CD4-positive, alpha-beta T cell treated with Interleukin-12 subunit alpha and Interleukin-12 subunit beta, for 1 hour (primary cell): ENCODE measurements at regions not wholly inside any gene's neighbourhood (a gene's known extent, or its start where the extent isn't known, plus 50 kb on each side); places are given as distances from the start of the nearest gene placed in this dataset.
"Not testable (repeated sequence)": the region's sequence is repeated elsewhere in the genome, so short reads cannot be mapped to it uniquely, and the experiment has no call there.

Experiments used
- DNase-seq: peaks from one replicate; pipeline ENCODE4 v3.0.0-alpha.2; 2020

DNA sequence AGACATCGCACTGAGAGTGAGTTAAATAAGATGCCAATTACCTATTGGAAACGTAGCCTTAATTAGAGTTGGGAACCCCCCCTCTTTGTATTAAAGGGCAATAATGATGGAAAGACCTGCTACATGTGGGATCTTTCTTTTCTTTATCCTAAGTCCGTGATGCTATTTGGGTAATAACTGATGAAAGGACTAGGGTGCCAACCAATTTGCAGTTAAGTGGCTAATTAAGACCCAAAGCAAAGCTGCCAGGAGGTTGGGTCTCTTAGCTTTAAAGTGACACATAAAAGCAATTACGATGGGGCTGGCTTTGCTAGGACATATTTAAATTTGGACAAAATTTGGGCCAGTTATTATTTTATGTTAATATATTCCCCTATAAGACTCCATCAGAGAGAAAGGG, 728.8 kb downstream of the NR2F1-AS1 start:
- no peak for DNase-seq

DNA sequence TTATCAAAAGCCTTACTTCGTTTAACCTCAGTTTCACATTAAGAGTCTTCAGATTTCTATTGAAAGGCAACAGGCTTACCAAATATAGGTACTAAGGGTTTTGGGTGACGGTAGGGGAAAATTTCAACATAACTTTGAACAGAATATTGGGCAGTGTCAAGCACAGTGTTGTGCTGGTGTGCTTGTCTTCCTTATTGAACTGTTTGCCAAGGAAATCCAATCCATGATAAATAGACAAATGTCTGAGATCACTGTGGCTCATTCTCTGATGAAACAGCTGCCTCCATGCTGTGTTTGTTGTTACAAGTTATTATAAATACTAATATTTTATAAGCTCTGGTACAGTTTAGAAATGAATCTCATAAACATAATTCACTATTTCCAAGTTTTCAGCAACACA, 730.1 kb downstream of the NR2F1-AS1 start:
- no peak for DNase-seq

DNA sequence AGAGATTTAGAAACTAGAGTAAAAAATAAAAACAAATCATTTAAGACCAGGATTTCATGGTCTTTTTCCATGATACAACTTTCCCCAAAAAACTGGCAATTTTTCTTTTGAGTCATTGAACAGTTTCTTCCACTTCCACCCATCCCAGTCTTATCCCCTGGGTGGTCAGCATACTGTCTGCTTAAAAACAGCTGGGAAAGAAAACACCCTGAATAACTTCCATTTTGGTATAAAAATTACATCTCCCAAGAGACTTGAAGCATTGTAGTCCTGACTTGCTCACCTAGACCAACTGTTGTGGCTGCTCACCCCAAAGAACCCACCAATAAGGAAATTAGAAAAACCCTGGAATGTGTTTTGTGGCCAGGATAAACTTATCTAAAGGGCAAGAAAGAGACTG, 731.3 kb downstream of the NR2F1-AS1 start:
- no peak for DNase-seq

DNA sequence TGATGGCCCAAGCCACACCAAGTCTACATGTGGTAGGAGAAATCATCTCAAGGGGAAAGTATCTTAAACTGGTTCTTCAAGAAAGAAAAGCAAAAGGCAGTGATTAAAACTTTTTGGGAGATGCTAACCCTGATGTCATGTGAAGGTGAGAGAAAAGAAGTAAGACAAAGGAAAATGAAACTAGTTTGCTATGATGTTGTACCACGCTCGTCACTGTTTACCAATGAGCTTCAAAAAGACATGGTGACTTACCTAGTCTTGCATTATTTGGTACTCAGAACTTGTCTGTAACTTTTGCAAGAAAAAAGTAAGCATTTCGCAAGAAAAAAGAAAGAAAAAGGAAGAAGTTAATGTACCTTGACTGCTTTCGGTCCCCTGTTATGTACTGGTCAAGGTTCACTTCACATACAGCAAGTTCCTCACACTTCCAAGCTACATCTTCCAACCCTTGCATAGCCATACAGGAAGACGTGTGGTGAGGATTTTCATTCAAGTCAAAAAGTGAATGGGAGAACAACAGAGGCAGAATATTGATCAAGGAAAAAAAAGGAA, 739.3 kb downstream of the NR2F1-AS1 start:
- DNase-seq: no peak

DNA sequence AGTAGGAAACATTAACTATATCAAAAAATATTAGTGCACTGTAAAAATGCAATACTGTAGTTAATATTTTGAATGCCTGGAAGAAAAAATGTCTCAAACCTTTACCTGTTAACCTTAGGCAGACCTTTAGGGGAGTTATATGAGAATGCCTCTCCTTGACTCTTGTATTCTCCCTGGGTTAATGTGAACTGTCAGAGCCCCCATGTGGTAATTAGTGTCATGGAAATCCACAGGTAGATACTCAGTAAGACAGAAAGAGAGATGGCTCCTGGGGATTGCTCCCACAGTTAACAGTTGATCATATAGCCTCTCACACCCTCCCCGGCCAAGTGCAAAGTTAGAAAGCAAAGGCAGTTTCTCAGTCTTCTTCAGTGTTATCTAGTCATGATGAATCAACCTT, 742.8 kb downstream of the NR2F1-AS1 start:
- no peak for DNase-seq

DNA sequence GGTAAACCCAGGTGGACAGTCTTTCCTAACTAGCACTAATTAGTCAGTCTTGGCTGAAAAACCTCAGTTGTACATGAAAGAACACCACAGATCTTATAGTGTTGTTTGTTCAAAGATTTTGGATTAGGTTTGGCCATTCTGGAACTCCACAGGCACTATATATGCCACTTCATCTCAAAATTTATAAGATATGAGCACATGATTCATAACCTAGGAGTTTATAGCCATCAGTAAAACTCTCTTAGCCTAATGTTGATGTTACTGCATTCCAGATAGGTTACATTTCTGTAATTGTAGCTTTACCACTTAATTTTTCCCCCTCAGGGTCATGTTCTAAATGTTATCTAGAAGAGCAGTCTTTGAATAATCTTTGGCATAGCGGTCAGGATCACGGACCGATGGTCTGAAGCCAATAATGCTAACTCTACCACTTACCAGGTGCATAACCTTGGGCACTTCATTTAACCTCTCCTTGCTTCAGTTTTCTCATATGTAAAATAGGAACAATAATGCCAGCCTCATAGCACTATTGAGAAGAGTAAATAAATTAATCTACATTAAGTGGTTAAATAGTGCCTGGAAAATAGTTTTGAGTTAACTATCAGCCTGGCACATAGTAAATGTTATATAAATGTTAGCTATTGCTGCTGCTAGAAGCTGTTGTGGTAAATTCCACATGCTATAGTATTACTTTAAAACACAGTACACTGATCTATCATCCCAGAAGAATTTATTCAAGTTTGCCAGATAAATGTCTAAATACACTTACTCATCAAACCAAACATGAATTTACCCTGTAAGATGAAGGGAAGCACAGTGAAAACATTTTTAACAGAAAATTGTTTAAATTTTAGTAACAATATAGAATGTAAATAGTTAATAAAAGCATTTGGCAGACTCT, 743.9 kb downstream of the NR2F1-AS1 start:
- no peak for DNase-seq

DNA sequence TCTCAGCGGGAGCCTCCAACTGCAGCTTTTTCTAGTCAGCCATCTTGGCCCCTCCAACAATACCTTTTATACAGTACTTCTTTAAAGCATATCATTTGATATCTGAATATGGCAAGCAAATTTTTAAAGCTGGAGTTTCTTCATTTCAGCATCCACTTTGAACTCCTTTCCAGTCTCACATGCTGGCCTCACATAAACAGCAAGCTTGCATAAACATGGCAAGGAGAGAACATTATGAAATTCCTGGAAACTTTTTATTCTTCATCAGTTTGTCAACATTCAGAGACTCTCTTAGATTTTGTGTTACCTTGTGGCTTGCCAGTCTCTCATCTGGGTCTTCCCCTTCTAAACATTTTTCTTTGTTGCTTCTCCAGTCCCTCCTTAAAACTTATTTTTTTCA, 745.3 kb downstream of the NR2F1-AS1 start:
- DNase-seq: no peak

DNA sequence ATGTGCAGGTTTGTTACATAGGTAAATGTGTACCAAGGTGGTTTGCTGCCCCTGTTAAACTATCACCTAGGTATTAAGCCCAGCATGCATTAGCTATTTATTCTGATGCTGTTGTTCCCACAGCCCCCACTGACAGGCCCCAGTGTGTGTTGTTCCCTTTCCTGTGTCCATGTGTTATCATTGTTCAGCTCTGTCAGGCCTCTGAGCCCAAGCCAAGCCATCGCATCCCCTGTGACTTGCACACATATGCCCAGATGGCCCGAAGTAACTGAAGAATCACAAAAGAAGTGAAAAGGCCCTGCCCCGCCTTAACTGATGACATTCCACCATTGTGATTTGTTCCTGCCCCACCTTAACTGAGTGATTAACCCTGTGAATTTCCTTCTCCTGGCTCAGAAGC, 757.5 kb downstream of the NR2F1-AS1 start:
- DNase-seq: not testable (repeated sequence)

DNA sequence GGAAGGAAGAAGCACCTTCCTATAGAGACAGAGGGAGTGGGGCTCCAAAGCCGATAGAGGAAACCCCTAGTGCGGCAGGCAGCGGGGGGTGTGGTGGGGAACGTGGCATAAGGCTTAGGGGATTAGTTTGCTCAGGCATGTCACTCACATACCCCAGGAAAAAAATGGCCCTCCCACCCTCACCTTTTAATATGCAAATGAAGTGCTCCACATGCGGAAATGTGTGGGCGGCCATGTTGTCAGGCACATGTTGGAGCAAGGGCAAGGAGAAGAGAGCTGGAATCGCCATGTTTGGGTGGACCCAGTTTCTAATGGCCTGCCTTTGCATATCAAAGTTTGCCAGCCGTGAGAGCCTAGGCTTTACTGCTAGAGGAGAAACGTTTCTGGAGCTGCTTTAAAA, 758.8 kb downstream of the NR2F1-AS1 start:
- DNase-seq: no peak

DNA sequence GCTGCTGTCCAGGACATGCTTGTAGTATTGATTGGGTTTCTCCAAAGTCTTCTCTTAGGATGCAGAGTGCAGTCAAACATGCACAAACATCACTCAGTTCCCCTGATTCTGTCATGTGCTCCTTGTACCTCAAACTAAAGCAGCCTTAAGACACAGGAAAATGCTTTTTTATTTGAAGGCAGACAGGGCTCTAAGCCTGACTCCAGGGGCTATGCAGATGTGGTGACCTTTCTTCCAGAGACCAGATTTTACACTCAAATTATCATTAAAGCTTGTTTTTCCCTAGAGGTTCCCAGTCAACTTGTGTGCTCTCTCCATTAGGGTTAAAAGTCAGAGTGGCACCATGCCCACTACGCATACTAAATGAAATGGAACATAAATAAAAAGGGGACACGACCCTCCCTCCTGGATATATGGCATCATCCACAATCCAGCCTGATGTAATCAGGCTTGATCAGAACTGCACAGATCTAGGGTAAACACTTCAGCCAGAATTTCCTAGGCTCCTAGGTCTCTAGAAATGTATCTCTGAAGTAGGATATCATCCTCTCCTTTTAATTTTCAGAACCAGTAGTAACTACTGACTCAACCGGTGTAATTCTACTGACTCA, 771.1 kb downstream of the NR2F1-AS1 start:
- DNase-seq: no peak

DNA sequence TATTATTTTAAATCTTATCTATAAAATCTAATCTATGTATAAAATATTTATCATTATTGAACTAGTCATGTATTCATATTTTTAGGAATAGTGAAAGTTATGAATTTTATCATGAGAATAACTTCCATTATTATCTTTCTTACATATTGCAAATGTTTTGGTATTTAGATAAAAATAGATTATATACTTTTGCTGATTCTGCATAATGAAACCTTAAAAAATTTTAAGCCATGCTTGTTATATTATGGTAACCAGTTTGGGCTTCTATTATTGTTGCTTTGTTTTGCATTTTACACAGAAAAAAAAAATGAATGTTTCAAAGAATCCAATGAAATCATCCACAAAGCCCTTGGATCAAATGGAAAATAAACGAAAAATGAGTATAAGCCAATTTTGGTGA, 772.5 kb downstream of the NR2F1-AS1 start:
- DNase-seq: no peak

DNA sequence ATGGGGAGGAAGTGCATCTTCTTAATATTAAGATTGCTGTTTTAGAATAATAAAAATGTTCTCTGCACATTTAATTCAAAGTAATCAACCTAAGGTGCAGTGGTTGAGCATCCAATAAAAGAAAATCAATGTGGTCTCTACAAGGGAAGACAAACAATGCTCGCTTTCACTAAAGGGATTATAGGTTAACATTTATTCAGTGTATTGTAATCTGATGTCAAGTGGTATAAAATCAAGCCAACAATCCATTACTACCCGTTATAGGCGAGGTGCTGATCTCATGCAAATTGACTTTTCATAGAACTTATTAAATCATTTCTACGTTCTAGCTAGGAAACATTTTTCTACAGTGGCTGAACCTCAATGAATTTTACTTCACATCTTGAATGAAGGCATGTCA, 773.9 kb downstream of the NR2F1-AS1 start:
- no peak for DNase-seq

DNA sequence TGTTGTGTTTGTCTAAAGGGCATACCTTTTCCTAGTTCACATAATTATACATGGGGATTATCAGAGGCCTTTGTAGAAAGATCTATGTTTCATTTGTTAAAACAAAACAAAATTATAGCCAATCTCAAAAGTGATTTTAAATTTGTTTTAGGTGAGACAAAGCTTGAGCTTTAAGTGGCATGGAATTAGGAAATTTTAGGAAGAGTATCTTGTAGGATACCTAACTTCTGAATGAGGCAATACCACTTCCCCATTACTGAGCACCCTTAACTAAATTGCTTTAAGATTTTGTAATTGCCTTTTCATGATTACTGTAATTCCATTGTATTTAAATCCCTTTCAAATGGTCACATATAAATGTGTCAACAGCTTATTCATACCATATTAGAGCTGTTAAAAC, 775.6 kb downstream of the NR2F1-AS1 start:
- no peak for DNase-seq

DNA sequence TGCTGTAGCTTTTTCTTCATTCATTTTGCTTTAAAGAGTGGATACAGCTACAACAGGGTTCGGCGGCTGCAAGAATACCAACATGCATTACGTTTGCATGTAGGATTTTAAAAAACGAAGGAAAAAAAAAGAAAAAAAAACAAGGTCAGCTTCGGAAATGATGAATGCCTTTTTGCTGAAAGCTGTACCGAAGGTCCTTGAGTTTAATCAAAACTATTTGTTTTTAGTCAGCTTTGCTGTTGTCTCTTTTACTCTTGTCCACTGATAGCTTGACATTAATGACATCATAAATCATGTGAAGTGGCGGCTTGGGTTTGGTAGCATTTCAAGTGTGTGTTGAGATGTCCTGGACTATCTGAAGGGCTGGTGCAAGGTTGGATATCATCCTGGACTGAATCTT, 779.1 kb downstream of the NR2F1-AS1 start:
- DNase-seq: no peak

DNA sequence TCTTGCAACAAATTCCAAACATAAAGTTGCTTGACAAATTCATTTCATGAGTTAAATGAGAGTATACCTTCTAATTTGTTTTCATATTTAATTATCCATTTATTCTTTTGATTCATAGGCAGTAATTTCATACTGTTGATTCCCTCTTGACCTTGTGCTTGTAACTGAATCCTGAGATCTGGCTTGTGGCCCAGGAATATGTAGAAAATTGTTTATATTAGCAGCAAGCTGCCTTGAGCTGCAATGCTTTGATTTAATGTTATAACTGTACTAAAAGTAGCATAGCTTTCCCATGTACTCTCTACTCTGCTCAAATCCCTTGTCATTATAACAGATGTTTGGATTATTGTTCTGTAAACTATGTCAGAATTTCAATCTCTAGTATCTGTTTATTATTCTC, 780.7 kb downstream of the NR2F1-AS1 start:
- DNase-seq: no peak

DNA sequence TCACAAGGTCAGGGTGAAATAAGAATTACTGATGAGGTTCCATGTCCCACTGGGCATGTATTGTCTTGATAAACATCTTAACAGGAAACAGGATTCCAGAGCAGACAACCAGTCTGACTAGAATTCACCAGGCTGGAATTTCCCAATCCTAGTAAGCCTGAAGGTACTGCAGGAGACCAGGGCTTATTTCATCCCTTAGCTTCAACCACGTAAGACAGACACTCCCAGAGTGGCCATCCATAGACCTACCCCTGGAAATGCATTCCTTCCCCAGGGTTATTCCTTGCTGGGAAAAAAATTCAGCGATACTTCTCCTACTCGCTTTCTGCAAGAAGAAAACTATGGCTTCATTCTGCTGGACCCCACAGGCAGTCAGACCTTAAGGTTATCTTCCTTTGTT, 785.4 kb downstream of the NR2F1-AS1 start:
- DNase-seq: no peak

DNA sequence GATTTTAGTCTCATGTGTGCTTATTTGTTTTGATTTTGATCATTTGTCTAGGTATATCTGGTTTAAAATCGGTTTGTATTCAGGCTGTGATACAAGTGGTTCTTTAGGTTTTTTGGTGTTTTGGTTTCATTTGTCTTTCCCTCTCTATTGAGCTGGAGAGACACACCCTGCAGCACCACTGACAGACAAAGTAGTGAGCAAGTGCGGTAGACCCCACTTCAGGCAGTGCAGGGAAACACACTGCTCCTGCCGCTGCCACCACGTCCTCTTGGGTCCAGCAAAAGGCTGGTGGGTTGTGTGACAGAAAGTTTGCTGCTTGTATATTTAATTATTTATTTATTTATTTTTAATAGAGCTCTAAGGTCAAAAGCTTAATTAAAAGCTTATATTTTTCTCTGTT, 801.0 kb downstream of the NR2F1-AS1 start:
- DNase-seq: no peak

DNA sequence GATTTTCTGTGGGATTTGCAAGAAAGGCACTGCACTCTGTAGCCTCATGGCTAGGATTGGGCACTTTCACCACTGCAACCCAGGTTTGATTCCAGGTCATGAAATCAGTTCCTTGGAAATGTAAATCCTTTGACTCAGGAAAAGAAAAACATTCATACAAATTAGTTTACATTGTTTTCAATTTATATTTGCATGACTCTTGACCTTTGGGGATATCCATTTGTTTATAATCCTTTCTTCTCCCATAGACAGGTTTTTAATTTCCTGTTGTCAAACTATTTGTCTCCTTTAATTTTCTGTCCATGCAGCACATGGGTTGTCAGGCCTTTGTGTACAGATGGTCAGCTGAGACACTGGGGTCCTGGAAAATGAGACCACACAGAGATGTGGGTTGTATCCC, 801.5 kb downstream of the NR2F1-AS1 start:
- DNase-seq: no peak

DNA sequence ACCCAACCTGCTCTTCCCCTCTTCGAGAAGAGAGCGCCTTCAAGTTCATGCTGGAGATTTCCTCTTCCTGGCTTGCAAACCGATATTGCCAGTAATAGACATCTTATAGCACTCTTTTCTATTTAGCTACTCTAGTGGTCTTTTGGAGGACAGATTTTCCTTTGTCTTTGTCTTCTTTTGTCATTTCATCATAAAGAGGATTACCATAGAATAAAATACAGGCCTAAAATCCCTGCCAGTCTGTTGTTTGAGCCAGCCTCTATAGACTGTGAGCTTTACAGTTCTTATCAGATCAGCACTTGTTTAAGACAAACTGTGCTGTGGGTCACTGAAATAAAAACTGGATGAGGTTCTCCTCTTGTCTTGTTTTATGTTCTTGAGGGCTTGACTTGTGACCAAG, 802.8 kb downstream of the NR2F1-AS1 start:
- no peak for DNase-seq

DNA sequence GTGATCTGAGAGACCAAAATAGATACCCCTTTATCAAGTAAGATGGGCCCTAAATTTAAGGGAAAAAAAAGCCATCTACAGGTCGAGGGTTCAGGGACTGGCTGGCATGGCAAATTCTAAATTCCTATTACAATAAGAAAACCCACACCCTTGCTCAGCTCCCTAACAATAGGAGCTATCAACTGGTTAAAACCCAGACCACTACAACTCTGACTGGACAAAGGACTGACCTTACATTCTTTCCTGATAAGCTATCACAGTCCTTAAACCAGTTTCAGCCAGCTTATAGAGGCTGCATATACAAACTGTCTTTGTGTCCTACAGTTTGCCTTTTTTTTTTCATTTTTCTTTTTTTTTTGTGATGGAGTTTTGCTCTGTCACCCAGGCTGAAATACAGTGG, 803.6 kb downstream of the NR2F1-AS1 start:
- no peak for DNase-seq

DNA sequence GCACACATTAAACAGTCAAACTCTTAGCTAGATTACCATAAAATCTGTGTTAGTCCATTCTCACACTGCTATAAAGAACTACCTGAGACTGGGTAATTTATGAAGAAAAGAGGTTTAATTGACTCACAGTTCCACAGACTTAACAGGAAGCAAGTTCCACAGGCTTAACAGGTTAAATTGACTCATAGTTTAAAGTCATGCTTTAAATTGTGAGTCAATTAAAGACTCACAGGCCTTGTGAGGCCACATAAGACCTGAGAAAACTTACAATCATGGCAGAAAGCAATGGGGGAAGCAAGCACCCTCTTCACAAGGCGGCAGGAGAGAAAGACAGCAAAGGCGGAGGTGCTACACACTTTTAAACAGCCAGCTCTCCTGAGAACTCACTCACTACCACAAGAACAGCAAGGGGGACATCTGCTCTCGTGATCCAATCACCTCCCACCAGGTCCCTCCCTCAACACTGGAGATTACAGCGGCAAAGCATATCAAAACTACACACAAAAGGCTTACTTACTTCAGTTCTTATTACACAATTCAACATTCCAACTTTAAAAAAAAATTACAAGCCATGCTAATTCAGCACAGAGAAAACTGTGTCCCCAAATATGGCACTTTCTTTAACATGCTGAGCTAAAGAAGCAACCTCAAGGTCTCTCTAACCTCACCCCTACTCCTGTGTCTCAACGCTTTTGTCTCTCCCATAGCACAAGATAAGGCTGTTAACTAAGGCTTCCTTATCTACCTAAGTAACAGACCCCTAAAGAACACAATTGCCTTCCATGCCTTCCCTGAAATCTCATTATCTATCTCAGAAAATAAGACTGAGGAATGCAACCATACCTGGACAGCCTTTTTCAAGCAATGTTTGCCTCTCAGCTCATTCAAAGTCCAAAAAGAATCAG, 805.1 kb downstream of the NR2F1-AS1 start:
- no peak for DNase-seq

DNA sequence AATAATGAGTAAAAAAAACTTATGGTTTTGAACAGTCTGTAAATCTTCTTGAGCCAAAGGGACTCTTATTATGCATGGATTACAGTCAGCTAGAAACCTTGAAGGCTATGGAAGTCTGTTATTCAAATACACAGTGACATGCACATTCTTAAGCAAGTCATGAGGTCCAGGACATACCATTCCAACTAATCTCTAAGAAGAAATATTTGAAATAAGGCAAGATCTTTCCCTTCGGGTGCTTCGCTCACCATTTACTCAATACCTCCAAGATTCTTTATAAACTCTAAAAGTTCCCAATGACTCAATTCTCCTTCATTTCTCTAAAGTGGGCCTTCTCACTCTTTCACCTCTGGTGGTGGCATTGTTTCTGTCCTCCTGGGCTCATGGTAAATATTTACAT, 811.0 kb downstream of the NR2F1-AS1 start:
- no peak for DNase-seq

DNA sequence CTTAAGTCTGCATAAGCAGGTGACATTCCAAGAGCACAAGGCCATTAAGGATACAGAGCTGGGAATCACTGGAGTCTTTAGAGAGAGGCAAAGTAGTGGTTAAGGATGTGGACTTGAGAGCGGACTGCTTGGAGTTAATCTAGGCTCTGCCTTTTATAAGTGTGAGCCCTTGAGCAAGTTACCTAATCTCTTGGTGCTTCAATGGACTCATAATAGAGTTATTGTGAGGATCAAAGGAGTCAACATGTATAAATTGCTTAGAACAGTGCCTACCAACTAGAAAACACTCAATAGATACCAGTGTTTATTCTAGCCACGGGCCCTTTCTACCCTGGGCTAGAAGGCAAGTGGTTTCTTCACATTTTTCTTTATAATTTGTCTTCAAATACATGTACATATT, 819.4 kb downstream of the NR2F1-AS1 start:
- DNase-seq: no peak
